ENCODE measurements at regions not wholly inside any gene's neighbourhood (a gene's known extent, or its start where the extent isn't known, plus 50 kb on each side); places are given as distances from the start of the nearest gene placed in this dataset.

DNA sequence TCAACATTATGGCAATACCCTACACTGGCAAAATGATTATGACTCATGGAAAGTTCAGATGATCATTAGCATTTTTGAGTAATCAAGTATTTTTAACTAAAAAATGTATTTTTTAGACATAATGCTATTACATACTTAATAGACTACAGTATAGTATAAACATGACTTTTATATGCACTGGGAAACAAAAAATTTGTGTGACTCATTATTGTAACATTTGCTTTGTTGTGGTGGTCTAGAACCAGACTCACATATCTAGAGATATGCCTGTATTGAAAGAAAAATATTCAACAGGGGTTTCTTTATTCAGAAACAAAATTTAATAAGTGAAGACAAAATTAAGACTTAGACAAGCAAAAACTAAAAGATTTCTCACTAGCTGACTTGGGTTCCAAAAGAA lies 385.3 kb upstream of the RIOK2 start:
- TF ChIP-seq, protein P1, sequence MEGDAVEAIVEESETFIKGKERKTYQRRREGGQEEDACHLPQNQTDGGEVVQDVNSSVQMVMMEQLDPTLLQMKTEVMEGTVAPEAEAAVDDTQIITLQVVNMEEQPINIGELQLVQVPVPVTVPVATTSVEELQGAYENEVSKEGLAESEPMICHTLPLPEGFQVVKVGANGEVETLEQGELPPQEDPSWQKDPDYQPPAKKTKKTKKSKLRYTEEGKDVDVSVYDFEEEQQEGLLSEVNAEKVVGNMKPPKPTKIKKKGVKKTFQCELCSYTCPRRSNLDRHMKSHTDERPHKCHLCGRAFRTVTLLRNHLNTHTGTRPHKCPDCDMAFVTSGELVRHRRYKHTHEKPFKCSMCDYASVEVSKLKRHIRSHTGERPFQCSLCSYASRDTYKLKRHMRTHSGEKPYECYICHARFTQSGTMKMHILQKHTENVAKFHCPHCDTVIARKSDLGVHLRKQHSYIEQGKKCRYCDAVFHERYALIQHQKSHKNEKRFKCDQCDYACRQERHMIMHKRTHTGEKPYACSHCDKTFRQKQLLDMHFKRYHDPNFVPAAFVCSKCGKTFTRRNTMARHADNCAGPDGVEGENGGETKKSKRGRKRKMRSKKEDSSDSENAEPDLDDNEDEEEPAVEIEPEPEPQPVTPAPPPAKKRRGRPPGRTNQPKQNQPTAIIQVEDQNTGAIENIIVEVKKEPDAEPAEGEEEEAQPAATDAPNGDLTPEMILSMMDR (IDR thresholded peaks at IDR 0.05 in 4 of 5, conservative IDR thresholded peaks at IDR 0.05 in 1 of 5): no peak
- TF ChIP-seq POLR2A (IDR thresholded peaks at IDR 0.05): no peak

All from gastrocnemius medialis (tissue), 4 donors.